ENCODE measurements at regions not wholly inside any gene's neighbourhood (a gene's known extent, or its start where the extent isn't known, plus 50 kb on each side); places are given as distances from the start of the nearest gene placed in this dataset.
A peak's percentile ranks its signal among the peaks of the same experiment; 100 is the strongest.

GRCh38 chr5:124664287-124664686 is 82.2 kb downstream of the ZNF608 start:
- peaks cover 26% of the 10 kb centered on the region for H3K4me1 ChIP-seq (ENCODE audit: control insufficient read depth, insufficient read depth, low read length)
- no peaks in the 10 kb centered on the region for H3K27me3 ChIP-seq (ENCODE audit: control insufficient read depth in 1 of 2, insufficient read depth in 2 of 2, low read length in 2 of 2)
- no peak overlapping the region for H3K9ac ChIP-seq (ENCODE audit: low read length in 2 of 2)
- H3K36me3 ChIP-seq (ENCODE audit: control insufficient read depth in 2 of 2, insufficient read depth in 2 of 2, low read length in 2 of 2): no peaks in the 10 kb centered on the region
- H3K9me3 ChIP-seq (ENCODE audit: control insufficient read depth in 2 of 2, low read length in 2 of 2): no peaks in the 10 kb centered on the region
- H3K4me3 ChIP-seq (ENCODE audit: low read length in 2 of 2): no peak overlapping the region
- no peak overlapping the region for H3K27ac ChIP-seq (ENCODE audit: low read length)

- H3K9me3 ChIP-seq (ENCODE audit: control insufficient read depth in 2 of 2, low read length in 2 of 2): no peaks in the 10 kb centered on the region
- H3K4me3 ChIP-seq (ENCODE audit: low read length in 2 of 2): no peak overlapping the region
- H3K36me3 ChIP-seq (ENCODE audit: control insufficient read depth in 2 of 2, insufficient read depth in 2 of 2, low read length in 2 of 2): no peaks in the 10 kb centered on the region
- H3K27ac ChIP-seq (ENCODE audit: low read length): no peak overlapping the region
- peaks cover 21% of the 10 kb centered on the region for H3K4me1 ChIP-seq (ENCODE audit: control insufficient read depth, insufficient read depth, low read length)
- H3K27me3 ChIP-seq (ENCODE audit: control insufficient read depth in 1 of 2, insufficient read depth in 2 of 2, low read length in 2 of 2): no peaks in the 10 kb centered on the region
- no peak overlapping the region for H3K9ac ChIP-seq (ENCODE audit: low read length in 2 of 2)
Observed at GRCh38 chr5:124663101-124663506, 83.3 kb downstream of the ZNF608 start.

GRCh38 chr5:124662181-124662781 is 84.2 kb downstream of the ZNF608 start:
- Histone ChIP-seq H3K9ac (ENCODE audit: low read length in 2 of 2) (no peak overlapping the region), H3K4me3 (ENCODE audit: low read length in 2 of 2) (no peak overlapping the region), H3K9me3 (ENCODE audit: control insufficient read depth in 2 of 2, low read length in 2 of 2) (no peaks in the 10 kb centered on the region), H3K27me3 (ENCODE audit: control insufficient read depth in 1 of 2, insufficient read depth in 2 of 2, low read length in 2 of 2) (no peaks in the 10 kb centered on the region), H3K4me1 (ENCODE audit: control insufficient read depth, insufficient read depth, low read length) (peaks cover 21% of the 10 kb centered on the region), H3K27ac (ENCODE audit: low read length) (no peak overlapping the region), H3K36me3 (ENCODE audit: control insufficient read depth in 2 of 2, insufficient read depth in 2 of 2, low read length in 2 of 2) (no peaks in the 10 kb centered on the region)

GRCh38 chr5:124661317-124662141 is 84.9 kb downstream of the ZNF608 start:
- Histone ChIP-seq H3K27me3 (ENCODE audit: control insufficient read depth in 1 of 2, insufficient read depth in 2 of 2, low read length in 2 of 2) (no peaks in the 10 kb centered on the region), H3K9ac (ENCODE audit: low read length in 2 of 2) (no peak overlapping the region), H3K4me1 (ENCODE audit: control insufficient read depth, insufficient read depth, low read length) (peaks cover 21% of the 10 kb centered on the region), H3K36me3 (ENCODE audit: control insufficient read depth in 2 of 2, insufficient read depth in 2 of 2, low read length in 2 of 2) (no peaks in the 10 kb centered on the region), H3K27ac (ENCODE audit: low read length) (peak overlapping the region; percentile 50), H3K9me3 (ENCODE audit: control insufficient read depth in 2 of 2, low read length in 2 of 2) (no peaks in the 10 kb centered on the region), H3K4me3 (ENCODE audit: low read length in 2 of 2) (peak overlapping the region in 1 of 2 donors; percentile 30)

GRCh38 chr5:124660229-124661093 is 86.0 kb downstream of the ZNF608 start:
- H3K27ac ChIP-seq (ENCODE audit: low read length): no peak overlapping the region

GRCh38 chr5:124659798-124660197 is 86.6 kb downstream of the ZNF608 start:
- no peak overlapping the region for H3K9ac ChIP-seq (ENCODE audit: low read length in 2 of 2)
- no peak overlapping the region for H3K27ac ChIP-seq (ENCODE audit: low read length)
- no peaks in the 10 kb centered on the region for H3K36me3 ChIP-seq (ENCODE audit: control insufficient read depth in 2 of 2, insufficient read depth in 2 of 2, low read length in 2 of 2)
- H3K4me1 ChIP-seq (ENCODE audit: control insufficient read depth, insufficient read depth, low read length): peaks cover 30% of the 10 kb centered on the region
- H3K9me3 ChIP-seq (ENCODE audit: control insufficient read depth in 2 of 2, low read length in 2 of 2): no peaks in the 10 kb centered on the region
- no peak overlapping the region for H3K4me3 ChIP-seq (ENCODE audit: low read length in 2 of 2)
- H3K27me3 ChIP-seq (ENCODE audit: control insufficient read depth in 1 of 2, insufficient read depth in 2 of 2, low read length in 2 of 2): no peaks in the 10 kb centered on the region

More at GRCh38 chr5:124660229-124661093, 86.0 kb downstream of the ZNF608 start:
- no peak overlapping the region for H3K4me3 ChIP-seq (ENCODE audit: low read length in 2 of 2)
- no peak overlapping the region for H3K9ac ChIP-seq (ENCODE audit: low read length in 2 of 2)
- no peaks in the 10 kb centered on the region for H3K9me3 ChIP-seq (ENCODE audit: control insufficient read depth in 2 of 2, low read length in 2 of 2)
- H3K27me3 ChIP-seq (ENCODE audit: control insufficient read depth in 1 of 2, insufficient read depth in 2 of 2, low read length in 2 of 2): no peaks in the 10 kb centered on the region
- H3K4me1 ChIP-seq (ENCODE audit: control insufficient read depth, insufficient read depth, low read length): peaks cover 29% of the 10 kb centered on the region
- H3K36me3 ChIP-seq (ENCODE audit: control insufficient read depth in 2 of 2, insufficient read depth in 2 of 2, low read length in 2 of 2): no peaks in the 10 kb centered on the region

- peaks cover 36% of the 10 kb centered on the region for H3K4me1 ChIP-seq (ENCODE audit: control insufficient read depth, insufficient read depth, low read length)
- no peak overlapping the region for H3K9ac ChIP-seq (ENCODE audit: low read length in 2 of 2)
- H3K27ac ChIP-seq (ENCODE audit: low read length): no peak overlapping the region
Observed at GRCh38 chr5:124658867-124659557, 87.4 kb downstream of the ZNF608 start.

GRCh38 chr5:124655921-124656511 is 90.4 kb downstream of the ZNF608 start:
- peaks cover 25% of the 10 kb centered on the region for H3K4me1 ChIP-seq (ENCODE audit: control insufficient read depth, insufficient read depth, low read length)
- H3K9me3 ChIP-seq (ENCODE audit: control insufficient read depth in 2 of 2, low read length in 2 of 2): no peaks in the 10 kb centered on the region
- no peak overlapping the region for H3K9ac ChIP-seq (ENCODE audit: low read length in 2 of 2)
- H3K27ac ChIP-seq (ENCODE audit: low read length): no peak overlapping the region
- H3K27me3 ChIP-seq (ENCODE audit: control insufficient read depth in 1 of 2, insufficient read depth in 2 of 2, low read length in 2 of 2): no peaks in the 10 kb centered on the region
- no peaks in the 10 kb centered on the region for H3K36me3 ChIP-seq (ENCODE audit: control insufficient read depth in 2 of 2, insufficient read depth in 2 of 2, low read length in 2 of 2)
- H3K4me3 ChIP-seq (ENCODE audit: low read length in 2 of 2): peak overlapping the region; percentile 10 to 36

More at GRCh38 chr5:124658867-124659557, 87.4 kb downstream of the ZNF608 start:
- H3K9me3 ChIP-seq (ENCODE audit: control insufficient read depth in 2 of 2, low read length in 2 of 2): no peaks in the 10 kb centered on the region
- H3K4me3 ChIP-seq (ENCODE audit: low read length in 2 of 2): no peak overlapping the region
- no peaks in the 10 kb centered on the region for H3K36me3 ChIP-seq (ENCODE audit: control insufficient read depth in 2 of 2, insufficient read depth in 2 of 2, low read length in 2 of 2)
- H3K27me3 ChIP-seq (ENCODE audit: control insufficient read depth in 1 of 2, insufficient read depth in 2 of 2, low read length in 2 of 2): no peaks in the 10 kb centered on the region

GRCh38 chr5:124655251-124655917 is 91.1 kb downstream of the ZNF608 start:
- Histone ChIP-seq H3K9me3 (ENCODE audit: control insufficient read depth in 2 of 2, low read length in 2 of 2) (no peaks in the 10 kb centered on the region), H3K27me3 (ENCODE audit: control insufficient read depth in 1 of 2, insufficient read depth in 2 of 2, low read length in 2 of 2) (no peaks in the 10 kb centered on the region), H3K4me1 (ENCODE audit: control insufficient read depth, insufficient read depth, low read length) (peaks cover 21% of the 10 kb centered on the region), H3K27ac (ENCODE audit: low read length) (no peak overlapping the region), H3K9ac (ENCODE audit: low read length in 2 of 2) (no peak overlapping the region), H3K36me3 (ENCODE audit: control insufficient read depth in 2 of 2, insufficient read depth in 2 of 2, low read length in 2 of 2) (no peaks in the 10 kb centered on the region), H3K4me3 (ENCODE audit: low read length in 2 of 2) (no peak overlapping the region)

Measured in stomach smooth muscle (tissue), 2 donors.